ENCODE measurements at regions not wholly inside any gene's neighbourhood (a gene's known extent, or its start where the extent isn't known, plus 50 kb on each side); places are given as distances from the start of the nearest gene placed in this dataset.

DNA sequence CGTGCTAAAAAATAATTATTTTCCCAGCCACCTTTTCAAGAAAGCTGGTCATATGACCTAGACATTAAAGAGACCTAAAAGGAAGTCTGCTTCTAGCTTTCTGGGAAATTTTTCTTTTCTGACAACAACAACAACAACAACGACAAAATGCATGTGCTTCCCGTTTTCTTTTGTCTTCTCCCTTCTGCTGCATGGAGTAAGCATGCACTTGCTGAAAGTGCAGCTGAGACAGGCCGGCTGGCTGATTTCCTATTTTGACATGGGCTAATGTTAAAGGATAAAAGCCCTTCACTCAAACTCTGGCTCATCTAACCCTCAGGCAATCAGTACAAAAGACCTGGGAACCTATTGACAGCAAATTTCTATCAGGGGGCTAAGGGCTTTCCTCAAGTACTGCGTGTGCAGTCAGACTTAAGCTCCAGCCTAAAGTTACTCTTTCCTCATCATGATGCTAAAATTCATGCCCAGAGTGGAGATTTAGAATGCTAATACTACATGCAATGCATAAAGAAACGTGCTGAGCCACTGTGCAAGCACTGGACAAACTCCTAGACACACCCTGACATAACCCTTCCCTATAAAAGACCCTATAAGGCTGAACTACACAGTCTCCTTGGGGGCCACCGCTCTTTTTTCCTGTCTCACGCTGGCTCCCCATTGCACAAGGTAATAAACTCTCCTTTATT, 811.1 kb downstream of the UQCRFS1 start:
- Histone ChIP-seq H3K4me1 (no peaks in the 10 kb centered on the region), H3K27me3 (ENCODE audit: insufficient read depth in 3 of 3, low read length in 2 of 3) (peaks cover 0 to 9% (median 3%) of the 10 kb centered on the region in 3 donors), H3K36me3 (ENCODE audit: insufficient read depth in 1 of 2, low read depth in 1 of 2) (no peaks in the 10 kb centered on the region), H3K4me3 (no peak overlapping the region), H3K9me3 (no peaks in the 10 kb centered on the region), H3K27ac (no peak overlapping the region)
- WGBS, 3 donors, result 56 to 60% (median 58%) methylated on average over 8 of the region's 8 CpGs
- no peak for DNase-seq
- no peak for TF ChIP-seq CTCF (IDR thresholded peaks at IDR 0.05)
- intact Hi-C loops (cut with DNase I), result no loop called here
- no peak for ATAC-seq

DNA sequence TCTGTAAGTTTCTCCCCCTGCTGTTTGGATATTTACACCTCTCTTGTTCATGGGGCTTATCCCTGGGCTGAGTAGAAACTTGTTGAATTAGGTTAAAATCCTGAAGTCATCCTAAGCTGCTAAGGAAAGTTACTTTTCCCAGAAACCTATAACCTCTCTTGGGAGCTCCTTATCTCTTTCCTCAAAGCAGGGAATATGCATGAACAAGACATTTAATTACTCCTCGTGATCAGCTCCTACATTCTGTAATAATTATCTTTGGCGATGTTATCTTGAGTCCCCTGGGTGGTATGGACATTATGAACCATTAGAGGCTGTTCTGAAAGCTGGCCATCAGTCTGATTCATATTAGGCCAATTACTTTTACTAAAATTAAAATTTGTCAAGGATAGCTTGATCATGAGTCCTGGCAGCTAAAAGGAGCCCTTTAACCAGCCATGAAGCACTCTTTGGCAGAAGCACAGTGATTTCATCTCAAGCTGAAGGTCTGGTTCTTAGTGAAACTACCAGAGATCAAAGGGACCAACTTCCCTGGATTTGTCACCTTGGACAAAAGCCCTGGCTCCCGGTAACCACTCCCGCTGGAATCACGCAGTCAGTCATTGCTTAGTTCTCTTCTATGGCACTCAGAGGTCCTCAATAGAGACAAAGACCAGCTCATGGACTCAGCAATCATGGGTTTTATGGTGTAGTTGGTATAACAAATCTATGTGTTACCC, 811.8 kb downstream of the UQCRFS1 start:
- no peak overlapping the region for H3K27ac ChIP-seq
- H3K9me3 ChIP-seq, result no peaks in the 10 kb centered on the region
- no peak for ATAC-seq
- intact Hi-C loops (cut with DNase I), result no loop called here
- 29 to 52% (median 45%) methylated on average over 5 of the region's 5 CpGs for WGBS, 3 donors
- DNase-seq, result no peak
- H3K36me3 ChIP-seq (ENCODE audit: insufficient read depth in 1 of 2, low read depth in 1 of 2), result no peaks in the 10 kb centered on the region
- H3K4me1 ChIP-seq, result no peaks in the 10 kb centered on the region
- peaks cover 0 to 9% (median 6%) of the 10 kb centered on the region in 3 donors for H3K27me3 ChIP-seq (ENCODE audit: insufficient read depth in 3 of 3, low read length in 2 of 3)
- H3K4me3 ChIP-seq, result no peak overlapping the region
- no peak for TF ChIP-seq CTCF (IDR thresholded peaks at IDR 0.05)

GRCh38 chr19:28399187-28399586, 813.8 kb downstream of the UQCRFS1 start:
- intact Hi-C loops (cut with DNase I), result no loop called here

DNA sequence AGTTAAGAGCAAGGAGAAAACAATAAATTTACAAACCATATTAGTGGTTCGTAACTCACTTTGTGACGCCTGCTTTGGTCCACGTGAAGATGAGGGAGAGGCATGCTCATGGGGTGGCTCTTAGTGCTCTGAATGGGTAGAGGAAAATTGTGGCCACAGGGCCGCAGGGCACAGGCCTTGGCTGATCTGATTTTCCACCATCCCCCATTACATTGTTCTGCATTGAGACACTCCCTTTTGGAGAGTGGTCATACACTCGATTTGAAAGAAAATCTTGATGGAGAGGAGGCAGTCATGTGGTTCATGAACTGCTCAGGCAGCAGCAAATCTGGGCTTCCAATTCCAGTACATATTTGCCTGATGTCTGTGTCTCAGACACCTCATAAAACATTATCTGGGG, 815.2 kb downstream of the UQCRFS1 start:
- Histone ChIP-seq H3K4me3 (no peak overlapping the region), H3K36me3 (ENCODE audit: insufficient read depth in 1 of 2, low read depth in 1 of 2) (no peaks in the 10 kb centered on the region), H3K9me3 (no peaks in the 10 kb centered on the region), H3K27me3 (ENCODE audit: insufficient read depth in 3 of 3, low read length in 2 of 3) (peaks cover 0 to 3% (median 0%) of the 10 kb centered on the region in 3 donors), H3K27ac (no peak overlapping the region), H3K4me1 (no peaks in the 10 kb centered on the region)
- ATAC-seq, result no peak
- intact Hi-C loops (cut with DNase I), result no loop called here
- WGBS, 3 donors, result 60 to 68% (median 63%) methylated on average over 5 of the region's 5 CpGs
- DNase-seq, result no peak
- TF ChIP-seq CTCF (IDR thresholded peaks at IDR 0.05), result no peak

More at GRCh38 chr19:28399187-28399586, 813.8 kb downstream of the UQCRFS1 start:
- Histone ChIP-seq H3K4me3 (no peak overlapping the region), H3K27ac (no peak overlapping the region), H3K4me1 (no peaks in the 10 kb centered on the region), H3K27me3 (ENCODE audit: insufficient read depth in 3 of 3, low read length in 2 of 3) (peaks cover 0 to 6% (median 4%) of the 10 kb centered on the region in 3 donors), H3K9me3 (no peaks in the 10 kb centered on the region), H3K36me3 (ENCODE audit: insufficient read depth in 1 of 2, low read depth in 1 of 2) (no peaks in the 10 kb centered on the region)
- 74 to 82% (median 76%) methylated on average over 1 of the region's 1 CpG for WGBS, 3 donors
- TF ChIP-seq CTCF (IDR thresholded peaks at IDR 0.05), result no peak
- ATAC-seq (no peak), DNase-seq (no peak)

Data from psoas muscle (tissue), 7 donors.